GM23338 (cell line): ENCODE measurements at regions not wholly inside any gene's neighbourhood (a gene's known extent, or its start where the extent isn't known, plus 50 kb on each side); places are given as distances from the start of the nearest gene placed in this dataset.

Experiments
- ATAC-seq: fragments of 200-7000 bp; cut with Tn5 transposase; 3 replicates; pipeline ENCODE4 v1.9.1; 2020
- DNase-seq: peaks from one replicate; pipeline ENCODE4 v3.0.0-alpha.2; 2015; ENCODE audit warnings: low spot score
- H2AFZ ChIP-seq: fragments of 200-600 bp; sonication (generic); 2 replicates; pipeline ENCODE4 v1.8.0; 2016; ENCODE audit warnings: antibody characterized with exemption, mild to moderate bottlenecking, moderate library complexity
- H3F3A ChIP-seq: fragments of 200-600 bp; sonication (generic); replicated peaks from 2 replicates; pipeline ENCODE4 v1.8.0; 2017; ENCODE audit warnings: antibody characterized with exemption, mixed run types, low read depth
- H3K27ac ChIP-seq: fragments of 200-600 bp; sonication (generic); 2 replicates; pipeline ENCODE4 v1.6.1; 2016; ENCODE audit warnings: low read depth
- H3K27me3 ChIP-seq: fragments of 200-600 bp; sonication (generic); 2 replicates; pipeline ENCODE4 v1.8.0; 2016; ENCODE audit warnings: mild to moderate bottlenecking, mixed run types, moderate library complexity; ENCODE audit not compliant: insufficient read depth
- H3K36me3 ChIP-seq: fragments of 200-600 bp; sonication (generic); 2 replicates; pipeline ENCODE4 v1.8.0; 2016; ENCODE audit warnings: mild to moderate bottlenecking; ENCODE audit not compliant: insufficient read depth
- H3K4me1 ChIP-seq: fragments of 200-600 bp; sonication (generic); 2 replicates; pipeline ENCODE4 v1.8.0; 2016; ENCODE audit warnings: mild to moderate bottlenecking, moderate library complexity; ENCODE audit not compliant: insufficient read depth
- H3K4me2 ChIP-seq: fragments of 200-600 bp; sonication (generic); 2 replicates; pipeline ENCODE4 v1.7.1; 2017; ENCODE audit warnings: mixed run types
- H3K4me3 ChIP-seq: fragments of 200-600 bp; sonication (generic); 2 replicates; pipeline ENCODE4 v1.6.1; 2016; ENCODE audit warnings: mixed run types
- H3K79me2 ChIP-seq: fragments of 200-600 bp; sonication (generic); replicated peaks from 2 replicates; pipeline ENCODE4 v1.8.0; 2017; ENCODE audit warnings: mild to moderate bottlenecking; ENCODE audit not compliant: insufficient read depth
- H3K9me2 ChIP-seq: fragments of 200-600 bp; sonication (generic); 2 replicates; pipeline ENCODE4 v1.8.0; 2017; ENCODE audit not compliant: insufficient read depth
- H4K20me1 ChIP-seq: fragments of 200-600 bp; sonication (generic); replicated peaks from 2 replicates; pipeline ENCODE4 v1.8.0; 2017; ENCODE audit warnings: mild to moderate bottlenecking; ENCODE audit not compliant: insufficient read depth
- H3K27ac Mint-ChIP-seq: 2 replicates; pipeline ENCODE4 v1.8.0; 2020; ENCODE audit warnings: inconsistent platforms, mild to moderate bottlenecking, moderate library complexity, mixed read lengths
- H3K27me3 Mint-ChIP-seq: 3 replicates; pipeline ENCODE4 v1.8.0; 2022; ENCODE audit warnings: low read depth, mild to moderate bottlenecking, moderate library complexity, mixed read lengths, inconsistent platforms; ENCODE audit not compliant: insufficient read depth, poor library complexity
- H3K36me3 Mint-ChIP-seq: 3 replicates; pipeline ENCODE4 v1.8.0; 2021; ENCODE audit warnings: low read depth, mild to moderate bottlenecking, inconsistent platforms, moderate library complexity, mixed read lengths
- H3K4me1 Mint-ChIP-seq: 3 replicates; pipeline ENCODE4 v1.8.0; 2020; ENCODE audit warnings: mild to moderate bottlenecking, inconsistent platforms, mixed read lengths
- H3K4me3 Mint-ChIP-seq: 3 replicates; pipeline ENCODE4 v1.8.0; 2021; ENCODE audit warnings: moderate library complexity, mild to moderate bottlenecking, inconsistent platforms, mixed read lengths
- H3K9me3 Mint-ChIP-seq: 3 replicates; pipeline ENCODE4 v1.8.0; 2020; ENCODE audit warnings: moderate library complexity, mild to moderate bottlenecking, inconsistent platforms, mixed read lengths
- EZH2 ChIP-seq: fragments of 200-600 bp; sonication (generic); IDR thresholded peaks from one replicate; pipeline ENCODE4 v1.8.0; 2017; ENCODE audit warnings: antibody characterized with exemption, mild to moderate bottlenecking, low read depth; ENCODE audit not compliant: unreplicated experiment
- EZH2phosphoT487 ChIP-seq: fragments of 200-600 bp; sonication (generic); IDR thresholded peaks from one replicate; pipeline ENCODE4 v1.8.1; 2018; ENCODE audit warnings: antibody characterized with exemption; ENCODE audit not compliant: unreplicated experiment
- JUNB ChIP-seq: IDR thresholded peaks from one replicate; pipeline ENCODE4 v1.6.1; 2016; ENCODE audit warnings: antibody characterized with exemption; ENCODE audit not compliant: unreplicated experiment
- NANOG ChIP-seq: IDR thresholded peaks from 2 replicates; pipeline ENCODE4 v1.6.1; 2016; ENCODE audit warnings: antibody characterized with exemption, borderline replicate concordance
- POLR2AphosphoS5 ChIP-seq: IDR thresholded peaks from 2 replicates; pipeline ENCODE4 v1.6.1; 2016; ENCODE audit warnings: antibody characterized with exemption, low read depth
- STAT1 ChIP-seq: IDR thresholded peaks from one replicate; pipeline ENCODE4 v1.6.1; 2016; ENCODE audit warnings: antibody characterized with exemption; ENCODE audit not compliant: unreplicated experiment
- ZNF114 ChIP-seq: fragments of 250-450 bp; sonication (Bioruptor Pico); IDR thresholded peaks from 2 replicates; pipeline ENCODE4 v1.5.0; 2020; ENCODE audit warnings: mild to moderate bottlenecking, moderate library complexity
- TF ChIP-seq, protein P1 (sequence below), 2 experiments: fragments of 200-600 bp in 1 of 2; sonication (generic) in 1 of 2; conservative IDR thresholded peaks; 2 replicates each; pipeline versions ENCODE4 v1.5.1 to v1.6.1; 2016 to 2017; ENCODE audit warnings: antibody characterized with exemption in 2 of 2, low read depth in 2 of 2, mild to moderate bottlenecking in 2 of 2, moderate library complexity in 1 of 2
- TF ChIP-seq, protein P2 (sequence below): IDR thresholded peaks from one replicate; pipeline ENCODE4 v1.6.1; 2018; ENCODE audit warnings: antibody characterized with exemption; ENCODE audit not compliant: unreplicated experiment

DNA sequence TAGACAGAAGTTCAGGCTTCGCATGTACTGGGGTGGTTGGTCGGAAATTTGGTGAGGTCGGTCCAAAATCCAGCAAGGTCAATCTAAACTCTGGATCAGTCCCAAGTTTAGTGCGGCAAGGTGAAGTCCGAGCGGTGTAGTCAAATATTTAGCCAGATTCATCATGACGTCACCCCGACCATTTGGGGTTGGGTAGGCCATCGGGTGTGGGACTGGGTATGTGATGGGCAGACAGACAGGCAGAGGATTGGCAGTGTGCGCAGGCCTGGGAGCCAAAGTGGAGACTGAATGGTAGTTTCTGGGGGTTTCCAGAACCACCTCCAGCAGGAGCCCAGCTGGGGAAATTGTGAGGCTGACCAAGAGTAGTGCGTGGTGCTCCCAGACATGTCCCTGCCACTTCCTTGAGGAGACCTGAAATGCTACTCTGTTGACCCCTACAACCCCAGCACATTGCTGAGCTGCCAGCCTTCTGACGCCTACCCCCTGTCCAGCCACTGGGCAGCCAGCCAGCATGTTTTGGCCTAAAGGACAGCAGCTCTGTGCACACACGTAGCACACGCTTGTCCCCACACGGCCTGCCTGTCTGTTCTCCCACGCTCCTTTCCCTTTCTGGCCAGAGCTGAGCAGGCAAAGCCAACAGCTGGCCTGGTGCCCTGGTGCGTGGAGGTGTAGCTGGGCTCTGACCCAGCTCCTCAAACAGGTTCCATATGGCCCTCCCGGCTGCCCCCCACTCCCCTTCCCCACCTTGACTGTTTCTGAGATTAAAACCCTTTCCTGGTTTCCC, 55.9 kb downstream of the FAM241B start:
- H3K27ac ChIP-seq, result no peak overlapping the region
- 0 out of 2 replicates have a peak, but pooled peaks cover 4% of the 10 kb centered on the region for H3K9me2 ChIP-seq
- no peaks in the 10 kb centered on the region for H3F3A ChIP-seq
- H3K4me3 ChIP-seq, result no peak overlapping the region
- DNase-seq, result no peak
- no peaks in the 10 kb centered on the region for H3K27me3 ChIP-seq
- Mint-ChIP-seq H3K36me3 (no peaks in the 10 kb centered on the region), H3K4me3 (no peak overlapping the region), H3K27me3 (peaks cover 12% of the 10 kb centered on the region), H3K9me3 (no peaks in the 10 kb centered on the region), H3K4me1 (peaks cover 10% of the 10 kb centered on the region; the same call in 2 of the 3 replicates), H3K27ac (no peak overlapping the region)
- H3K79me2 ChIP-seq, result no peaks in the 10 kb centered on the region
- H3K4me1 ChIP-seq, result no peaks in the 10 kb centered on the region
- no peaks in the 10 kb centered on the region for H3K36me3 ChIP-seq
- TF ChIP-seq ZNF114, result no peak
- no peak for TF ChIP-seq JUNB
- TF ChIP-seq EZH2, result no peak
- no peak overlapping the region for H3K4me2 ChIP-seq
- H4K20me1 ChIP-seq, result no peaks in the 10 kb centered on the region
- no peak overlapping the region for H2AFZ ChIP-seq
- no peak for ATAC-seq

DNA sequence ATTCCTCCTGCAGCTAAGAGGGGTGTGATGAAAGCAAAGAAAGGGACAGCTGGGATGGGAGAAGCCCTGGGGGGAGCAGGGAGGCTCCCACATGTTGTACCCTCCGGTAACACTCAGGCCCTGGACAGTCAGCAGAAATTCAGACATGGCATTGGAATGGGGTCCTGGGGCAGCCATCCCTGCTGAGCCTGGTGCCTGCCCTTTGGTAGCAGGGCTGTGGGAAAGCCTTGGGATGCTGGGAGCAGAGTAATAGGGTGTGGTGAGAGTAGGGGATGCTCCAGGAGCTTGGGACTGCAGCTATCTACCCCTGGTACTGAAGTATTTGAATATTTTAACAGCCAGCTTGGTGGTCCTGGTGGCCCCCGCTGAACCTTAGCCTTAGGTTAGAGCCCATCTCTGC, 56.8 kb downstream of the FAM241B start:
- no peak overlapping the region for H3K27ac Mint-ChIP-seq
- Histone ChIP-seq H3K4me1 (no peaks in the 10 kb centered on the region), H3K4me3 (no peak overlapping the region), H3K27me3 (no peaks in the 10 kb centered on the region), H3K9me2 (no peaks in the 10 kb centered on the region), H3K4me2 (no peak overlapping the region), H3K36me3 (no peaks in the 10 kb centered on the region), H4K20me1 (no peaks in the 10 kb centered on the region), H3K79me2 (no peaks in the 10 kb centered on the region), H3K27ac (no peak overlapping the region), H2AFZ (no peak overlapping the region), H3F3A (no peaks in the 10 kb centered on the region)
- H3K27me3 Mint-ChIP-seq, result peaks cover 12% of the 10 kb centered on the region
- H3K4me1 Mint-ChIP-seq, result peaks cover 10% of the 10 kb centered on the region; the same call in 2 of the 3 replicates
- no peak for ATAC-seq
- DNase-seq, result no peak
- TF ChIP-seq, protein P1, sequence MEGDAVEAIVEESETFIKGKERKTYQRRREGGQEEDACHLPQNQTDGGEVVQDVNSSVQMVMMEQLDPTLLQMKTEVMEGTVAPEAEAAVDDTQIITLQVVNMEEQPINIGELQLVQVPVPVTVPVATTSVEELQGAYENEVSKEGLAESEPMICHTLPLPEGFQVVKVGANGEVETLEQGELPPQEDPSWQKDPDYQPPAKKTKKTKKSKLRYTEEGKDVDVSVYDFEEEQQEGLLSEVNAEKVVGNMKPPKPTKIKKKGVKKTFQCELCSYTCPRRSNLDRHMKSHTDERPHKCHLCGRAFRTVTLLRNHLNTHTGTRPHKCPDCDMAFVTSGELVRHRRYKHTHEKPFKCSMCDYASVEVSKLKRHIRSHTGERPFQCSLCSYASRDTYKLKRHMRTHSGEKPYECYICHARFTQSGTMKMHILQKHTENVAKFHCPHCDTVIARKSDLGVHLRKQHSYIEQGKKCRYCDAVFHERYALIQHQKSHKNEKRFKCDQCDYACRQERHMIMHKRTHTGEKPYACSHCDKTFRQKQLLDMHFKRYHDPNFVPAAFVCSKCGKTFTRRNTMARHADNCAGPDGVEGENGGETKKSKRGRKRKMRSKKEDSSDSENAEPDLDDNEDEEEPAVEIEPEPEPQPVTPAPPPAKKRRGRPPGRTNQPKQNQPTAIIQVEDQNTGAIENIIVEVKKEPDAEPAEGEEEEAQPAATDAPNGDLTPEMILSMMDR (conservative IDR thresholded peaks at IDR 0.05; ENCODE audit: low read depth in 2 of 2), result no peak
- TF ChIP-seq EZH2 (no peak), STAT1 (no peak), NANOG (no peak), ZNF114 (no peak), POLR2AphosphoS5 (no peak), JUNB (no peak), EZH2phosphoT487 (no peak)
- TF ChIP-seq, protein P2, sequence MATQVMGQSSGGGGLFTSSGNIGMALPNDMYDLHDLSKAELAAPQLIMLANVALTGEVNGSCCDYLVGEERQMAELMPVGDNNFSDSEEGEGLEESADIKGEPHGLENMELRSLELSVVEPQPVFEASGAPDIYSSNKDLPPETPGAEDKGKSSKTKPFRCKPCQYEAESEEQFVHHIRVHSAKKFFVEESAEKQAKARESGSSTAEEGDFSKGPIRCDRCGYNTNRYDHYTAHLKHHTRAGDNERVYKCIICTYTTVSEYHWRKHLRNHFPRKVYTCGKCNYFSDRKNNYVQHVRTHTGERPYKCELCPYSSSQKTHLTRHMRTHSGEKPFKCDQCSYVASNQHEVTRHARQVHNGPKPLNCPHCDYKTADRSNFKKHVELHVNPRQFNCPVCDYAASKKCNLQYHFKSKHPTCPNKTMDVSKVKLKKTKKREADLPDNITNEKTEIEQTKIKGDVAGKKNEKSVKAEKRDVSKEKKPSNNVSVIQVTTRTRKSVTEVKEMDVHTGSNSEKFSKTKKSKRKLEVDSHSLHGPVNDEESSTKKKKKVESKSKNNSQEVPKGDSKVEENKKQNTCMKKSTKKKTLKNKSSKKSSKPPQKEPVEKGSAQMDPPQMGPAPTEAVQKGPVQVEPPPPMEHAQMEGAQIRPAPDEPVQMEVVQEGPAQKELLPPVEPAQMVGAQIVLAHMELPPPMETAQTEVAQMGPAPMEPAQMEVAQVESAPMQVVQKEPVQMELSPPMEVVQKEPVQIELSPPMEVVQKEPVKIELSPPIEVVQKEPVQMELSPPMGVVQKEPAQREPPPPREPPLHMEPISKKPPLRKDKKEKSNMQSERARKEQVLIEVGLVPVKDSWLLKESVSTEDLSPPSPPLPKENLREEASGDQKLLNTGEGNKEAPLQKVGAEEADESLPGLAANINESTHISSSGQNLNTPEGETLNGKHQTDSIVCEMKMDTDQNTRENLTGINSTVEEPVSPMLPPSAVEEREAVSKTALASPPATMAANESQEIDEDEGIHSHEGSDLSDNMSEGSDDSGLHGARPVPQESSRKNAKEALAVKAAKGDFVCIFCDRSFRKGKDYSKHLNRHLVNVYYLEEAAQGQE, result no peak
- no peak overlapping the region for H3K4me3 Mint-ChIP-seq
- no peaks in the 10 kb centered on the region for H3K36me3 Mint-ChIP-seq
- no peaks in the 10 kb centered on the region for H3K9me3 Mint-ChIP-seq
